Lower leg skin (tissue), 4 donors: ENCODE measurements at regions not wholly inside any gene's neighbourhood (a gene's known extent, or its start where the extent isn't known, plus 50 kb on each side); places are given as distances from the start of the nearest gene placed in this dataset.

Source experiments
- DNase-seq, 2 donors: peaks; one replicate each; pipeline ENCODE4 v3.0.0-alpha.2; 2019; ENCODE audit warnings: low spot score in 2 of 2
- H3K4me3 ChIP-seq: fragments of 200-600 bp; sonication (generic); 2 replicates; pipeline ENCODE4 v1.5.1; 2017; ENCODE audit warnings: mild to moderate bottlenecking, low read depth; ENCODE audit not compliant: poor library complexity, severe bottlenecking
- CTCF ChIP-seq, 3 donors: fragments of 450-650 bp; IDR thresholded peaks; one replicate each; pipeline ENCODE4 v1.5.1; 2016; ENCODE audit warnings: antibody characterized with exemption in 3 of 3, mild to moderate bottlenecking in 3 of 3, moderate library complexity in 2 of 3
- POLR2A ChIP-seq, 2 donors: fragments of 450-650 bp; IDR thresholded peaks; one replicate each; pipeline ENCODE4 v1.6.1; 2016 to 2017; ENCODE audit warnings: antibody characterized with exemption in 2 of 2, mild to moderate bottlenecking in 1 of 2, moderate library complexity in 1 of 2
- WGBS, 2 donors: methylation state at CpG; one replicate each; pipeline ENCODE4 v1.1.5; 2018; 5-methylcytosine and 5-hydroxymethylcytosine counted together
- intact Hi-C: fragments of 100-400 bp; cut with DNase I; formaldehyde crosslinking; loops from one replicate; pipeline ENCODE4 v1.15.0; 2023; ENCODE audit warnings: low total_unique reads

GRCh38 chr3:187594272-187594671, 75.9 kb downstream of the SST start:
- intact Hi-C loops: no loop called here
- TF ChIP-seq CTCF (IDR thresholded peaks at IDR 0.05) (no peak), POLR2A (IDR thresholded peaks at IDR 0.05) (no peak)
- 38% methylated on average over 2 of the region's 2 CpGs for WGBS, 2 donors
- H3K4me3 ChIP-seq: no peak overlapping the region
- no peak for DNase-seq

DNA sequence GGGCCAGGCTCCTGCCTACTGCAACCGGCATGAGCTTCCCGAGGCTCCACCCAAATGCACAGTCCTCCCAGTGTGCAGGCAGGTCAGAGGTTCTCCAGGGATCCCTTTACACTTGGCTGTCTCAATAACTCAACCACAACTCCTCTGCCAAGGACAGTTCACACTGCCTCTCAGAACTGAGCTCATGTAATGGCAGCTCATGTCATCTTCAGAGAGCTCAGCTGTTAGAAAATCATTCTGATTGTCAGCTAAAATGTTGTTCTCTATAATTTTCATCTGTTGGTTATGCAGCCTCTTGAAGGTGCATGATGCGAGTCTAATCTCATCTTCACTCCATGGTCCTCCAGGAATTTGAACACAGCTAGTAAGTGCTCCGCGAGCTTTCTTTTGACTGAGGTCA, 76.7 kb downstream of the SST start:
- TF ChIP-seq CTCF (IDR thresholded peaks at IDR 0.05) (no peak), POLR2A (IDR thresholded peaks at IDR 0.05) (no peak)
- 79 to 82% methylated on average over 5 of the region's 5 CpGs for whole genome bisulfite sequencing, 2 donors
- H3K4me3 ChIP-seq: no peak overlapping the region
- intact Hi-C loops: no loop called here
- DNase-seq: no peak

DNA sequence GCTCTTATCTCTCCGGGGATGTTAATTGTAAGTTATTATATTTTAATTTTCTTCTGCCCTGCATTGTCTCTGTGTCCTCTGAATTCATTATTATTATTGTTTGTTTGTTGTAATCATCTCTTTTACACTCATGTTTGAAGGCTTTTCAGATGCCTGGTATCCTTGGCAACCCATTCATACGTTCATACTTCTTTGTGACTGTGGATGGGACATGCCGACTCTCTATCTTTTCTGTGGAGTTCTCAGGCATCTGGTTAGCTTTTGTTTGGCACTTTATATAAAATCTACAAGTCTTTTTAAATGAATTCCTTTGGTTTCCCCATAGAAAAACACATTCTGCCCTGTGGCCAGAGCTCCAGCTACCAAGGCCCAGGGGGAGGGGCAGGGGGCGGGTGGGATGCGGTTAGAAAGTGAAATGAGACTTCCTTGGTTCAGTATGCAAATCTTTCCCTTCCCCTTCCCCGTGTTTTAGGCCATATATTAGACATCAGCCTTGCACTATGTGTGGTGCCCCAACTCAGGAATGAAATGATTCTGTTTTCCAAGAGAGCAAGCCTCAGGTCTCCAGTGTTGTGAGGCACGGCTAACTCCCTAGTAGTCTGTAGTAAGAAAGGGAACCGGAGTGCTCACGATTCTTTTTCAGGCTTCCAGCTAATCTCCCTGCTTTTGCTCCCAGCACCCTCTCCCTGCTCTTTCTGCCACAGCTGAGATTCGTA, 79.2 kb downstream of the SST start:
- no peak for DNase-seq
- TF ChIP-seq CTCF (IDR thresholded peaks at IDR 0.05) (no peak), POLR2A (IDR thresholded peaks at IDR 0.05) (no peak)
- 57 to 59% methylated on average over 10 of the region's 10 CpGs for WGBS, 2 donors
- H3K4me3 ChIP-seq: no peak overlapping the region
- intact Hi-C loops: no loop called here

GRCh38 chr3:187587076-187587475, 83.1 kb downstream of the SST start:
- H3K4me3 ChIP-seq: no peak overlapping the region
- TF ChIP-seq CTCF (IDR thresholded peaks at IDR 0.05) (no peak), POLR2A (IDR thresholded peaks at IDR 0.05) (no peak)
- intact Hi-C loops: no loop called here
- no peak for DNase-seq
- 79 to 84% methylated on average over 4 of the region's 4 CpGs for WGBS, 2 donors

DNA sequence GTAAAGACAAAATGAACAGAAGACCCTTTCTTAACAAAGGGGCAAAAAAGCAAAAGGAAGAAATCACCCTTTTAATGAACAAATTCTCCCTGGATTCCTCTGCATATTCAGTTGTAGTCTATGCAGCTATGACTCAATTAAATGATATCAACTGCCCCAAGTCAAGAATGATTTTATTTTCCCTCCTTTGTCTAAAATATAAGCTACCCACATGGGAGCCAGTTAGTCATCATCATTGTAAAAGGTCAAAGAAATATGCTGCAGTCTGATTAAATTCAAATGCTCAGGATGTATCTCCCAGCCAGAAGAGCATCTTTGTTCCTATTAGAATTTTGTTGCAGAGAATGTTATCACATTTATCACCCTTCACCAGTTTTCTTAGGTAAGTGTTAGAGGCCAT, 84.0 kb downstream of the SST start:
- TF ChIP-seq POLR2A (IDR thresholded peaks at IDR 0.05) (no peak), CTCF (IDR thresholded peaks at IDR 0.05) (no peak)
- DNase-seq: no peak
- no peak overlapping the region for H3K4me3 ChIP-seq
- intact Hi-C loops: no loop called here

DNA sequence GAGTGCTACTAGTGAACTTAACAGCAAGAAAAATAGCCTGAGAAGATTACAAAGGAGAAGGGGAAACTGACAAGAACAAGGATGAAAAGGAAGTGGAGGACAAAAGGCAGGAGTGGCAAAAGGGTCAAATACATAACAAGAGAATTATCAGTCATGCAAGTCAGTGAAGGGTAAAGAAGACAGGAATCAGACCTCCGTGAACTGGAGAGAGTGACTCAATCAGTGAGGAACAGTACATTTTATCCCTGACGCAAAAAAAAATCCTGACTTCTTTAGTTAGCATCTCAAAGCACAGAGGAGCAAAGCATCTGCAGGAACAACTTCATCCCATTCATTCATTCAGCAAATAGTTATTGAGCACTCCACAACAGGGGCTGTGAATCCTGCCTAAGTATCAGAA, 97.8 kb downstream of the SST start:
- WGBS, 2 donors: 75 to 82% methylated on average over 2 of the region's 2 CpGs
- intact Hi-C loops: no loop called here
- TF ChIP-seq CTCF (IDR thresholded peaks at IDR 0.05) (no peak), POLR2A (IDR thresholded peaks at IDR 0.05) (no peak)

More for the DNA sequence above, 97.8 kb downstream of the SST start:
- DNase-seq: no peak
- H3K4me3 ChIP-seq: no peak overlapping the region
